Pancreas (tissue), 10 donors: ENCODE measurements at regions not wholly inside any gene's neighbourhood (a gene's known extent, or its start where the extent isn't known, plus 50 kb on each side); places are given as distances from the start of the nearest gene placed in this dataset.

ENCODE experiments used
- ATAC-seq, 4 donors: fragments of 200-7000 bp; cut with Tn5 transposase; one replicate each; pipeline versions ENCODE4 v1.8.0 to v1.9.1; 2020; ENCODE audit warnings: mild to moderate bottlenecking in 4 of 4, moderate library complexity in 4 of 4
- DNase-seq, 6 donors: peaks; one replicate each; pipeline ENCODE4 v3.0.0-alpha.2; 2020
- FAIRE-seq: peaks from 2 replicates; lab custom pipeline; 2012; peaks lifted over from hg19 to GRCh38; lab: Jason Lieb, UNC
- H3K27ac ChIP-seq, 4 donors: fragments of 200-600 bp; sonication (generic); 1 replicate in 3 of 4; 2 replicates in 1 of 4; pipeline versions ENCODE4 v1.5.0 to v1.8.0; 2020
- H3K27me3 ChIP-seq, 4 donors: fragments of 200-600 bp; one replicate each; pipeline ENCODE4 v1.8.0; 2021
- H3K36me3 ChIP-seq, 3 donors: fragments of 200-600 bp; sonication (generic) in 1 of 3; one replicate each; pipeline versions ENCODE4 v1.5.0 to v1.8.0; 2020 to 2021
- H3K4me1 ChIP-seq, 3 donors: fragments of 200-600 bp; one replicate each; pipeline ENCODE4 v1.8.0; 2021
- H3K4me3 ChIP-seq, 4 donors: fragments of 200-600 bp; sonication (generic) in 2 of 4; one replicate each; pipeline versions ENCODE4 v1.5.0 to v1.8.0; 2020 to 2021
- H3K9me3 ChIP-seq, 4 donors: fragments of 200-600 bp; one replicate each; pipeline ENCODE4 v1.8.0; 2021
- WGBS, 2 donors: extraction: QIAGEN DNeasy Blood & Tissue Kit; methylation state at CpG; one replicate each; pipeline ENCODE4 v1.1.7; 2013; 5-methylcytosine and 5-hydroxymethylcytosine counted together
- intact Hi-C, 3 donors: fragments of 100-400 bp; cut with DNase I; formaldehyde crosslinking; loops; one replicate each; pipeline versions ENCODE4 v1.11.1 to v1.14.2; 2022
- TF ChIP-seq, protein P1 (sequence below), 4 donors: fragments of 200-600 bp; sonication (generic) in 3 of 4; IDR thresholded peaks; one replicate each; pipeline versions ENCODE4 v1.5.0 to v1.8.0; 2021; ENCODE audit warnings: antibody characterized with exemption in 4 of 4
- donor health status: healthy with polysubstance abuse.
- donor health status: DM: no; HTN: no; CAD: no; lungs with moderate emphysema.
- donor health status: DM: no; HTN: no; CAD: no.
- donor health status: control.
- donor health status: control.
- donor health status: Bipolar disorder and iron deficiency.
- donor health status: DM: yes; HTN: yes; CAD: no.
- donor health status: DM: no; HTN: no; CAD: no.
- donor health status: DM: no; HTN: no; CAD: no.
- donor health status: DM: yes; HTN: yes; CAD: no.

DNA sequence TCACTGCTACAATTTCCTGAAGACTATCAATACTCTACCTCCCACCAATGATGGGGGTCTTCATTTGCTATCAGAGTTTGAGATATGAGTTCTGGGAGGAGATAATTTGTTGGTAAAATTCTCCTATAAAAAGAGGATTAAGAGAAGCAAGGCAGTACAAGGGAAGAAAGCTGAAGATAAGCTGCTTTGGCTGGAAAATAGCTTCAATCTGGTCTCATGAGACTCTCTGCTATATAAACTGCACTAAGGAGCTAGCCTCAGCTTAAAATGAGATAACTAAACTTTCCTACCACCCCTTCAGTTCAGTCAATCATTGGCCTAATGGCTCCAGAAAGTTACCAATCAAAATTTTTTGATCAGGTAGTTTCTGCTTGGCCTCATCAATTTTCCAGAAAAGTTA lies 2105.0 kb downstream of the ARAP2 start:
- Histone ChIP-seq H3K27ac (no peak overlapping the region), H3K4me3 (no peak overlapping the region), H3K9me3 (no peaks in the 10 kb centered on the region), H3K36me3 (no peaks in the 10 kb centered on the region), H3K27me3 (no peaks in the 10 kb centered on the region), H3K4me1 (no peaks in the 10 kb centered on the region)
- ATAC-seq (no peak), DNase-seq (no peak), FAIRE-seq (no peak)
- TF ChIP-seq, protein P1, sequence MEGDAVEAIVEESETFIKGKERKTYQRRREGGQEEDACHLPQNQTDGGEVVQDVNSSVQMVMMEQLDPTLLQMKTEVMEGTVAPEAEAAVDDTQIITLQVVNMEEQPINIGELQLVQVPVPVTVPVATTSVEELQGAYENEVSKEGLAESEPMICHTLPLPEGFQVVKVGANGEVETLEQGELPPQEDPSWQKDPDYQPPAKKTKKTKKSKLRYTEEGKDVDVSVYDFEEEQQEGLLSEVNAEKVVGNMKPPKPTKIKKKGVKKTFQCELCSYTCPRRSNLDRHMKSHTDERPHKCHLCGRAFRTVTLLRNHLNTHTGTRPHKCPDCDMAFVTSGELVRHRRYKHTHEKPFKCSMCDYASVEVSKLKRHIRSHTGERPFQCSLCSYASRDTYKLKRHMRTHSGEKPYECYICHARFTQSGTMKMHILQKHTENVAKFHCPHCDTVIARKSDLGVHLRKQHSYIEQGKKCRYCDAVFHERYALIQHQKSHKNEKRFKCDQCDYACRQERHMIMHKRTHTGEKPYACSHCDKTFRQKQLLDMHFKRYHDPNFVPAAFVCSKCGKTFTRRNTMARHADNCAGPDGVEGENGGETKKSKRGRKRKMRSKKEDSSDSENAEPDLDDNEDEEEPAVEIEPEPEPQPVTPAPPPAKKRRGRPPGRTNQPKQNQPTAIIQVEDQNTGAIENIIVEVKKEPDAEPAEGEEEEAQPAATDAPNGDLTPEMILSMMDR (IDR thresholded peaks at IDR 0.05) = no peak
- intact Hi-C loops = no loop called here

DNA sequence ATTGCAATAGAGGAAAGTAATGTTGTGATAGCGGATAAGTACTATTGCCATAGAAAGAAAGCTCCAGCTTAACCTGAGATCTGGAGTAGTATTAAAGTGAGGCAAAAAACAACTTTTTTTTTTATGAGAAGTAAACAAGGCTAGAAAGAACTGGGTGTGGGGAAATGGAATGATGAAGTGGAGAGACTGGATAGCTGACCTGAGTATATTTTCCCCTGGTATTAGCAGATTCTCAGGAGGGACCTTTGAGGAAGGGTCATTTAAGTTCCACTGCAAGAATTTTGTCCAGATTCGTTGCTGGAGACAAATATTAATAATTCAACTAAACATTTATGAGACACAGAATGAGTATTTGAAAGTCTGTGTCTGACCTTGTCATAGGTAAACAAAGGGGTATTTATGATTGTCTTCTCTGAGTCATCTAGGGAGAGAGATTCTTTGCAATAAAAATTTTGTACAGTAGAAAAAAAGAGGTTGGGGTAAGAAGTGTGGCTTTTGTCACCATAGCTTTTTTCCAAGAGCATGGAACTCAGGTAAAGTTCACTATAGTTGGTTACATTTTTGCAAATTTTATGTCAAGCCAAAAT lies 2095.9 kb downstream of the ARAP2 start:
- WGBS, 2 donors = 39 to 41% methylated on average over 2 of the region's 2 CpGs
- H3K27ac ChIP-seq = no peak overlapping the region
- H3K36me3 ChIP-seq = no peaks in the 10 kb centered on the region
- intact Hi-C loops = no loop called here
- H3K4me3 ChIP-seq = no peak overlapping the region
- no peak for ATAC-seq
- H3K9me3 ChIP-seq = peaks cover 0 to 2% (median 0%) of the 10 kb centered on the region in 4 donors
- no peaks in the 10 kb centered on the region for H3K4me1 ChIP-seq
- no peaks in the 10 kb centered on the region for H3K27me3 ChIP-seq
- DNase-seq = no peak
- TF ChIP-seq, protein P1 (IDR thresholded peaks at IDR 0.05) = no peak
- no peak for FAIRE-seq

DNA sequence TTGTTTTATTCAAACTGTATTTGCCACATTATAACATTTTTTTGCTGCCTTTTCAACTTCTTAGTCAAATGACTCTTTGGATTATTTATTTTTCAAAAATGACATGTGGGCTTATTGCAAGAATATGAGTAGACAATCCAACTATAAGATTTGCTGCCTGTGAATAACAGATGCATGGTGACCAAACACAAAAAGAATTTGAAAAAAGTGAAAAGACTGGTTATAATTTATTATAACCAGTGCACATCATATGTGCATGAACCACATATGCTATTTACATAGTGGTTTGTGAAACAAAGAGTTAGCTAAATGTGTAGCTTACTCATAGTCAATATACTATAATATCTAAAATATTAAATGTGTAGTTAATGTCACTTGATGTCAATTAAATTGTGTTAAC lies 2086.8 kb downstream of the ARAP2 start:
- TF ChIP-seq, protein P1 (IDR thresholded peaks at IDR 0.05) = no peak
- ATAC-seq = no peak
- intact Hi-C loops = no loop called here

DNA sequence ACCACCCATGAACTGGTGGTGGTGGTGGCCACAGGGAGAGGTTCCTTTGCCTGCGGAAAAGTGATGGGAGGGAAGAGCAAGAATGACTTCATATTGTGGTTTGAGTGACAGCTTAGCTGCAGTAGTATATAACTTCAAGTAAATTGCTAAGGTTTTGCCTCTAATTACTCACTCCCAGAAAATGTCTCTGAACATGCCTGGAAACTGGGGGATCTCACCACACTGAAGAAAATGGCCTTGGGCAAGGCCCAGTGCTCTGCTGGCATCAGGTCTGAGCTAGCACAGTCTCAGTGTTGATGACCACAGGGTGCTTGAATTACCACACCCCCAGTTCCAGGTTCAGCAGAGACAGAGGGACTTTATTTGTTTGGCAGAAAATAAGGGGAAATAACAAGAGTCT lies 2085.4 kb downstream of the ARAP2 start:
- H3K27ac ChIP-seq = no peak overlapping the region
- intact Hi-C loops = no loop called here
- no peaks in the 10 kb centered on the region for H3K27me3 ChIP-seq
- TF ChIP-seq, protein P1 (IDR thresholded peaks at IDR 0.05) = no peak
- H3K9me3 ChIP-seq = no peaks in the 10 kb centered on the region
- WGBS, 2 donors = 70 to 84% methylated on average over 1 of the region's 1 CpG
- ATAC-seq (no peak), FAIRE-seq (no peak), DNase-seq (no peak)
- no peaks in the 10 kb centered on the region for H3K36me3 ChIP-seq
- H3K4me1 ChIP-seq = no peaks in the 10 kb centered on the region
- H3K4me3 ChIP-seq = no peak overlapping the region

More for the DNA sequence above, 2086.8 kb downstream of the ARAP2 start:
- Histone ChIP-seq H3K4me3 (no peak overlapping the region), H3K27me3 (no peaks in the 10 kb centered on the region), H3K27ac (no peak overlapping the region), H3K9me3 (no peaks in the 10 kb centered on the region), H3K36me3 (no peaks in the 10 kb centered on the region), H3K4me1 (no peaks in the 10 kb centered on the region)
- FAIRE-seq = no peak
- no peak for DNase-seq

DNA sequence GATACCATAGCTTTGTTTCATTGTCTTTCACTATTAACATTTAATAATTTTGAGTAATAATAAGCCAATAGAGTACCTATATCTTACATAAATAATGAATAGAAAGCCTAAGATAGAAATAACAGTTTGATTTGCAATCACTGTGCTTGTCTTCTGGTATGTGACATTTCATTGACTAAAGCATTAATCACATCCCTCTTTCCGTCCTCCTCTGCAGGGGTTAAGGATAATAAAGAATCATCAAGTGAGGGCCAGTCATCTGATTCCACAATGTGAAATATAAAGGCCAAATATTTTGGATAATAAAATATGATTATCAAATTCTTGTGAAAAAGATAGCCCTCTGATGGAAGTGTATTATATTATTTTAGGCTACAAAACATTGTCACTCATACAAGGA lies 2073.4 kb downstream of the ARAP2 start:
- Histone ChIP-seq H3K36me3 (no peaks in the 10 kb centered on the region), H3K4me3 (no peak overlapping the region), H3K27ac (no peak overlapping the region), H3K4me1 (no peaks in the 10 kb centered on the region), H3K27me3 (no peaks in the 10 kb centered on the region), H3K9me3 (no peaks in the 10 kb centered on the region)
- intact Hi-C loops = no loop called here
- TF ChIP-seq, protein P1 (IDR thresholded peaks at IDR 0.05) = no peak
- DNase-seq (no peak), ATAC-seq (no peak), FAIRE-seq (no peak)
- 7 to 16% methylated on average over 1 of the region's 1 CpG for WGBS, 2 donors
